ENCODE measurements at regions not wholly inside any gene's neighbourhood (a gene's known extent, or its start where the extent isn't known, plus 50 kb on each side); places are given as distances from the start of the nearest gene placed in this dataset.

GRCh38 chr22:44581096-44581435 lies 83.0 kb upstream of the RTL6 start:
- no peak for DNase-seq (ENCODE audit: low spot score)
- Histone ChIP-seq H3K27me3 (ENCODE audit: control insufficient read depth in 4 of 4, insufficient read depth in 4 of 4, low read length in 3 of 4) (peaks cover 0 to 3% (median 0%) of the 10 kb centered on the region in 4 donors), H3K4me3 (ENCODE audit: low read depth in 1 of 3, low read length in 3 of 3) (no peak overlapping the region), H3K9me3 (ENCODE audit: control insufficient read depth in 4 of 4, low read length in 3 of 4) (no peaks in the 10 kb centered on the region), H3K4me1 (ENCODE audit: control insufficient read depth in 4 of 4, insufficient read depth in 4 of 4, low read length in 3 of 4) (no peaks in the 10 kb centered on the region), H3K9ac (ENCODE audit: low read depth in 1 of 2, low read length in 2 of 2) (no peak overlapping the region), H3K27ac (ENCODE audit: low read depth in 1 of 2, low read length in 2 of 2) (no peak overlapping the region), H3K36me3 (ENCODE audit: control insufficient read depth in 4 of 4, insufficient read depth in 3 of 4, low read depth in 1 of 4, low read length in 3 of 4) (no peaks in the 10 kb centered on the region)
- 70% methylated on average over 12 of the region's 12 CpGs for WGBS
- TF ChIP-seq EGR1 (IDR thresholded peaks at IDR 0.05; ENCODE audit: low read depth in 2 of 2) (no peak), HNF4A (conservative IDR thresholded peaks at IDR 0.05) (no peak), GABPA (IDR thresholded peaks at IDR 0.05 in 1 of 2, conservative IDR thresholded peaks at IDR 0.05 in 1 of 2) (no peak), NR2F2 (IDR thresholded peaks at IDR 0.05) (no peak), SP1 (IDR thresholded peaks at IDR 0.05) (no peak), RXRA (IDR thresholded peaks at IDR 0.05) (no peak), REST (IDR thresholded peaks at IDR 0.05) (no peak), FOXA2 (IDR thresholded peaks at IDR 0.05) (no peak), YY1 (IDR thresholded peaks at IDR 0.05) (no peak), MAX (IDR thresholded peaks at IDR 0.05) (no peak), CTCF (IDR thresholded peaks at IDR 0.05; ENCODE audit: low read depth, low read length, missing input control) (no peak), TAF1 (conservative IDR thresholded peaks at IDR 0.05) (no peak), ZBTB33 (IDR thresholded peaks at IDR 0.05) (no peak), RAD21 (IDR thresholded peaks at IDR 0.05) (no peak), JUND (IDR thresholded peaks at IDR 0.05) (no peak), HNF4G (IDR thresholded peaks at IDR 0.05) (no peak)
- TF ChIP-seq, protein P1, sequence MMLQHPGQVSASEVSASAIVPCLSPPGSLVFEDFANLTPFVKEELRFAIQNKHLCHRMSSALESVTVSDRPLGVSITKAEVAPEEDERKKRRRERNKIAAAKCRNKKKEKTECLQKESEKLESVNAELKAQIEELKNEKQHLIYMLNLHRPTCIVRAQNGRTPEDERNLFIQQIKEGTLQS (IDR thresholded peaks at IDR 0.05) = no peak

Measured in liver (tissue), 8 donors.